ENCODE measurements at regions not wholly inside any gene's neighbourhood (a gene's known extent, or its start where the extent isn't known, plus 50 kb on each side); places are given as distances from the start of the nearest gene placed in this dataset.

GRCh38 chr13:76646946-76647345, 239.3 kb downstream of the KCTD12 start:
- DNase-seq: no peak

GRCh38 chr13:76645632-76646031, 240.6 kb downstream of the KCTD12 start:
- DNase-seq: no peak

- no peak for DNase-seq
Observed at GRCh38 chr13:76644906-76645305, 241.3 kb downstream of the KCTD12 start.

- no peak for DNase-seq
Observed at GRCh38 chr13:76643596-76643995, 242.6 kb downstream of the KCTD12 start.

- DNase-seq: no peak
Observed at GRCh38 chr13:76641056-76641455, 245.1 kb downstream of the KCTD12 start.

- DNase-seq: no peak
Observed at GRCh38 chr13:76638882-76639281, 247.3 kb downstream of the KCTD12 start.

GRCh38 chr13:76638181-76638580, 248.0 kb downstream of the KCTD12 start:
- DNase-seq: no peak

GRCh38 chr13:76637641-76638141, 248.5 kb downstream of the KCTD12 start:
- peak; percentile 54 for DNase-seq

- no peak for DNase-seq
Observed at GRCh38 chr13:76636829-76637228, 249.4 kb downstream of the KCTD12 start.

GRCh38 chr13:76635232-76636230, 250.7 kb downstream of the KCTD12 start:
- DNase-seq: no peak

GRCh38 chr13:76634431-76635191, 251.6 kb downstream of the KCTD12 start:
- no peak for DNase-seq

- DNase-seq: no peak
Observed at GRCh38 chr13:76632401-76633044, 253.7 kb downstream of the KCTD12 start.

GRCh38 chr13:76630629-76631230, 255.5 kb downstream of the KCTD12 start:
- no peak for DNase-seq

- no peak for DNase-seq
Observed at GRCh38 chr13:76622315-76623040, 263.7 kb downstream of the KCTD12 start.

- DNase-seq: no peak
Observed at GRCh38 chr13:76621705-76622104, 264.5 kb downstream of the KCTD12 start.

- no peak for DNase-seq
Observed at GRCh38 chr13:76620036-76620435, 266.2 kb downstream of the KCTD12 start.

GRCh38 chr13:76619631-76620030, 266.6 kb downstream of the KCTD12 start:
- DNase-seq: no peak

GRCh38 chr13:76610819-76611415, 275.3 kb downstream of the KCTD12 start:
- DNase-seq: no peak

- no peak for DNase-seq
Observed at GRCh38 chr13:76609643-76610042, 276.6 kb downstream of the KCTD12 start.

GRCh38 chr13:76607866-76608265, 278.3 kb downstream of the KCTD12 start:
- no peak for DNase-seq

- DNase-seq: no peak
Observed at GRCh38 chr13:76600081-76600480, 286.1 kb downstream of the KCTD12 start.

GRCh38 chr13:76597868-76598267, 288.3 kb downstream of the KCTD12 start:
- DNase-seq: no peak
